Suppressor macrophage (primary cell): ENCODE measurements at regions not wholly inside any gene's neighbourhood (a gene's known extent, or its start where the extent isn't known, plus 50 kb on each side); places are given as distances from the start of the nearest gene placed in this dataset.
A peak's percentile ranks its signal among the peaks of the same experiment; 100 is the strongest.
"Not testable (repeated sequence)": the region's sequence is repeated elsewhere in the genome, so short reads cannot be mapped to it uniquely, and the experiment has no call there.

Source experiments
- DNase-seq, 4 experiments: peaks; one replicate each; pipeline ENCODE4 v3.0.0-alpha.2; 2020 to 2022

DNA sequence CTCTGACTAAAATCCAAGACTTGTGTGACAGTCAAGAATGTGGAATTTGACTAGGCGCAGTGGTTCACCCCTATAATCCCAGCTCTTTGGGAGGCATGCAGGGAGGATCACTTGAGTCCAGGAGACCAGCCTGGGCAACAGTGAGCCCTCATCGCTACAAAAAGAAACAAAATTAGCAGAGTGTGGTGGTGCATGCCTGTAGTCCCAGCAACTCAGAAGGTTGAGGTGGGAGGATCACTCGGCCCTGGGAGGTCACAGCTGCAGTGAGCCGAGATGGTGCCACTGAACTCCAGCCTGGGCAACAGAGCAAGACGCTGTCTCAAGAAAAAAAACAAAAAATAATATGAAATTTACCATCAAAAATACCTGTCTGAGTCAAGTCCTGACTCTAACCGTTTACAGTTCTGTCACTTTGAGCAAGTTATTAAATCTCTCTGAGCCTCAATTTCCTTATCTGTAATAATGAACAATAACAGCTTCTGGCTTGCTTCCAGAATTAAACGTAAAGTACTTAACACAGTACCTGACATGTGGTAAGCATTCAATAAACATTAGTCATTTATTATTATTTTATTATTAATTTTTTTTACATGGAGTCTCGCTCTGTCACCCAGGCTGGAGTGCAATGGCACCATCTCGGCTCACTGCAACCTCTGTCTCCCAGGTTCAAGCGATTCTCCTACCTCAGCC lies 204.6 kb upstream of the TSC22D1 start:
- DNase-seq, result no peak

DNA sequence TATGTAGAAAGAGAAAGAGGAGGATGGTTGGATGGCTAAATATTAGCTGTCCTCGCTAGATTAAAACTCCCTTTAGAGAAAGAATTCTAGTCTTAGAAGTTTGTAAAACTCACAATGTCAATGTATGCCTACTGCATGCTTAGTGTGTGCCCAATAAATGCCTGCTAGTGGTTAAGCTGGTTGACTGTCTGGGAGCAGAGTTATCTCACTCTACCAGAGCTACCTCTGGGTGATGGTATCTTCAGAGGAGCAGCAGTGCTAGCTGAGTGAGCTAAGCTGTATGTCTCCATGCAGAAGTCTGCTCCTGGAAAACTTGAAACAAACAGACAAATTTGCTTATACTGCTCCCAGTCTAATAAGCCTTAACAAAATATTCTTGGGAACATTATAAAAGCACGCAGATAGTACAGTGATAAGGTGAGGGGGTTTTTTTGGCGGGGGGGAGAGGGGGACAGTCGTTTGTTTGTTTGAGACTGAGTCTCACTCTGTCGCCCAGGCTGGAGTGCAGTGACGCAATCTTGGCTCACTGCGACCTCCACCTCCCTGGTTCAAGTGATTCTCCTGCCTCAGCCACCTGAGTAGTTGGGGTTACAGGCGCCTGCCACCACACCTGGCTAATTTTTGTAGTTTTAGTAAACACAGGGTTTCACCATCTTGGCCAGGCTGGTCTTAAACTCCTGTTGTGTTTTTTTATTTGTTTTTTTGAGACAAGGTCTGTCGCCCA lies 202.8 kb upstream of the TSC22D1 start:
- no peak for DNase-seq

DNA sequence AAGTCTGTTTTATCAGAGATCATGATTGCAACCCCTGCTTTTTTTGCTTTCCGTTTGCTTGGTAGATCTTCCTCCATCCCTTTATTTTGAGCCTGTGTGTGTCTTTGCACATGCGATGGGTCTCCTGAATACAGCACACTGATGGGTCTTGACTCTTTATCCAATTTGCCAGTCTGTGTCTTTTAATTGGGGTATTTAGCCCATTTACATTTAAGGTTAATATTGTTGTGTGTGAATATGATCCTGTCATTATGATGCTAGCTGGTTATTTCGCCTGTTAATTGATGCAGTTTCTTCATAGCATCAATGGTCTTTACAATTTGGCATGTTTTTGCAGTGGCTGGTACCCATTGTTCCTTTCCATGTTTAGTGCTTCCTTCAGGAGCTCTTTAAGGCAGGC lies 199.2 kb upstream of the TSC22D1 start:
- not testable (repeated sequence) for DNase-seq

DNA sequence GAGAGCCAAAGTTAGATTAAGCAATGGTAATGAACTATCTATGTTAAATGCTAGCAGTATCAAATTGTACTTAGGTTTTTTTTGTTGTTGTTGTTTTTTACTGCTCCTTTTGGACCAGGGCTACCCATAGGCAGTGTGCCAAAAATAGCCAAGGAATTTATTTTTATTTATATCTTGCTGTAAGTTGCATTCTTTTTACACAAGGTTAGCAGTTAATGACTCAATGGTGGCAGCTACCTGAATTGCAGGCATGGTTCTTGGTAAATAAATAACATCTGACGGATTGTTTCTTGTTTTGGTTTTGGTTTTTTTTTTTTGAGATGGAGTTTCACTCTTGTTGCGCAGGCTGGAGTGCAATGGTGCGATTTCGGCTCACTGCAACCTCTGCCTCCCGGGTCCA lies 194.8 kb upstream of the TSC22D1 start:
- no peak for DNase-seq

DNA sequence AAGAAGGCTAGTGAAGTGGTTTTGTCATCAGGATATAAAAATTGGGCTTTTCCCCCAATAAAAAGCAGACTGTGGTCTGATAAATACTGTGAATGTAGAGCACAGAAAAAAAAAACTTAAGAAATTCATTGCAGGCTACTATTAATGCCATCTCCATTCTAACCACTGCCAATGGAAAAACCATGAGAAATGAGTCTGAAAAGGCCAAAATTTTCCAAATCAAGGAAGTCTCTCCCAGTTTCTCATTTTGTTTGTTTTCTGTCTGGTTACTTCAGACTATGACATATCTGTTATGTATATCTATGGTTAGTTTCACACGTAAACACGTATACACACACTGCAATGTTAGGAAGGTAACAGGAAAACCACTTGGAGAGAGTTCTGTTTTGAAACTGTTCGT lies 193.6 kb upstream of the TSC22D1 start:
- DNase-seq, result peak in 2 of 4 experiments; percentile 13 to 51

DNA sequence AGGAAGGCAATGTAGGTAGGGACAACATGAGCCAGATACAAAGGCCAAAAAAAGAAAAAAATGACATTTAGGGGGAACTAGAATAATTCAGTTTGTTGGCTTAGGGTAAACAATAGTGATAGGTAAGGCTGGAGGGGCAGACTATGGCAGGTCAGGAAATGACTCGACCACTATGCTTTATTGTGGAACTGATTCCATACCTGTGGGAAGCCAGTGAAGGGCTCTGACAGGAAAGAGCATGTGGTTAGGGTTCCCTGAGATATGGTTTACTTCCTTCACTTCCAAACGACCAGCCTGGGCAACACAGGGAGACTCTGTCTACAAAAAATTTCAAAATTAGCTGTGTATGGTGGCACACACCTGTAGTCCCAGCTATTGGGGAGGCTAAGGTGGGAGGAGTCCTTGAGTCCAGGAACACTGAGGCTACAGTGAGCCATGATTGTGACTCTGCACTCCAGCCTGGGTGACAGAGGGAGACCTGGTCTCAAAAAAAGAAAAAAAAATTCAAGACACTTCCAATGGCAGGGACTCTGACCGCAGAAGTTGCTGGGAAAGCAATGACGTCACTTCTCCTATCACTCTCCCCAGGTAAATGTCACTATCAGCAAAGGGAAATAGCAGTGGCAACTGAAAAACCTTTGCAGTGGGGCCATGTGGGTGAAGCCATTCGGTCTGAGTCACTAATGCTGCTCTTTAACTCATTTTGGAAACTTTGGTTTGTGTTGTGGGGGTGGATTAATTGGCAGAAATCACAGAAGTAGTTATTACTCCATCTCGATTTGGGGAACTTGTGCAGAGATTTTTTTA lies 192.8 kb upstream of the TSC22D1 start:
- peak; percentile 72 to 93 (median 83) for DNase-seq

DNA sequence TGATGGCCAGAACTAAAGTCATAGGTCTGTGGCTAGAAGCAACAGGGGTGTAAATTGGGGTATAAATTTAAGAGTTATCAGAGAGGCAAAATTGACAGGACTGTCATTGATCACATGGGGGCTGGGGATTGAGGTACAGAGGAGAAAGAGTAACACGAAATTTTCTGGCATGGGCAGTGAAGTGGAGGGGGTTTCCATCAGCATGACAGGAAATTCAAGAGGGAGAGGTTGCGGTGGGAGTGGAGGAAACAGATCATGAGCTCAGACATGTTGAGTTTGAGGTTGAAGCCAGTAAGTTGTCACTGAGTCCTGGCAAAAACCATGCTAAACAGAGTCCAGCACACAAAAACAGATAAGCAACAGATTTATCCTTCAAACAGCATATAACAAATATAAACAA lies 192.1 kb upstream of the TSC22D1 start:
- peak; percentile 38 to 62 (median 60) for DNase-seq

DNA sequence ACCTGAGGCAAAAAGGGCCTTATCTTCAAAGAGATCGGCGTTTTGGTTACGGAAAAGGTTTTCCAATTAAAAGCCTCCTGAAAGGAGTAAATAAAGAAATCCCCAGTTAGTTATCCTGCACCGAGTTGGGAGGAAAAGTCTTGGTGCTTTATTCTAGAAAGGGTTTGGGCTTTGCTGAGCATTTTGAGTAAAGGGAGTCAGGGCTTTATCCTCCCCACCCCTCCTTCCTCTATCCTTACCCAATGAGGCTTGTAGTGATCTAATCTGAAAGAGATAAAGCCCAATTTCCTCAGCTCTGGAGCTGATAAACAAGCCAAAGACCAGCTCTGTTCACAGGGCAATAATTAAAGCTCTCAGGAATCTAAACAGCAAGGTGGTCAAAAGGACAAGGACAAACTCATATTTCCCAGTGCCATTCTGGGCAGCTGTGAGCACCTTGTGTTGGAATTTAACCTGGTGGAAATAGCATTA lies 188.9 kb upstream of the TSC22D1 start:
- no peak for DNase-seq

DNA sequence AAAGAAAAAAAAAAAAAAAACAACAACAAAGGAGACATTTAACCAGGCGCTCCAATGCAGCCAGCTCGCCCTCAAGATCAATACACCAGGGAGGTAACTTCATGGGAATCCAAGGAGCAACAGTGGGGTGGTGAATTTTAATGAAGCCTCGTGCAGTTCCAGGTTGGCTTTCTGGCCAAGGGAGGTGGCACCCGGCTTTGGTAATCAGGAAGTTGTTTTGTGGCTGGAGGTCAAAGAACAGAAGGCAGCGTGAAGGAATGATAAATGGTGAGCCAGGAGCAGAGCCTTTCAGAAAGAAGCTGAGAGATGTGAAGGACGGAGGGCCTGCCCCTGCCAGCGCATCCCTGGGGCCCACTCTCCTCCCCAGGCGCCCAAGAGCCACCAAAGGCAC lies 188.2 kb upstream of the TSC22D1 start:
- peak; percentile 33 to 57 (median 50) for DNase-seq

DNA sequence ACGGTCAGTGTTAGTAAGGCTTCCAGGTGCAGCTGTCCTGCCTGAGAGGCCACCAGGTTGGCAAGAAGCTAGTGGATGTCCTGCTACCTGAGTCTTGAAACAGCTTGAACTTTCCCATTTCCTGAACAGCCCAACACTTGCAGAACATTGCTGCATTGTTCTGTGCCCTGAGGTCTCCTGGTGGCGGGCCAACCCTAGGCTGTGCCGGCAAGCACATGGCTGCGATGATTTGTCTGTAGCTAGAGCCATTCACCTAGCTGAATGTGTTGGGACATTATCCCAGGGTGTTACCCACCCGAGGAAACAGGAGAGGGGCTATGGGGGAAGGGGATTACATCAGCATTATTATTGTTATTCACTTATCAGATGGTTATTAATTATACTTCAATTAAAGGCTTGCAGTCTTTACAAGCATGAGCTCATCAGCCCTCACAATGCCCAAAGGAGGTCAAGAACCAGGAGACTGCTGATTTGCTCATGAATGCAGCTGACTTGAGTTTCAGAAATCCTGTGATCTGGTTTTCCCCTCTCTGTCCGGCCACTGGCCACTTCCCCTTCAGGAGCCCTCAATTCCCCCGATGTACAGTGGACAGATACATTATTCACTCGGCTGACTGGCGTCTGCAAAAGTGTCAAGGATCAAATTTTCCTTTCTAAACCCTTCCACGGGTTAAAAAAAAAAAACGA lies 187.6 kb upstream of the TSC22D1 start:
- DNase-seq, result peak; percentile 79 to 91 (median 89)

DNA sequence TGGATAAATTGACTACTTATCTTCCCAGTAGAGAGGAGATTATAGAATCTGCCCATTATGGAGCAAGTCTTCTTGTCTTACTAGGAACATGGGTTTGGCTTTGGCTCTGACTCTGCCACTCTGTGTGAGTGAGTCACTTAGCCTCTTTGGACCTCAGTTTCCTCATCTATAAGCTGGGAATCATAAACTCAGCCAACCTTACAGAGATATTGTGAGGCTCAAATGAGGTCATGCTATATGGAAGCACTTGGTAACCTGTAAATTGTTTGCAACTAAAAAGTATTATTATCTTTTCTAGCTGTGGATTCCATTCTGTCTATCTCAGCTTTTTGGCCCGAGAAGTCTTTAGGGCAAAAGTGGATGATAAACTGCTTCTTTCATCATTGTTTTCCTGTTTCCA lies 186.8 kb upstream of the TSC22D1 start:
- DNase-seq, result peak in 3 of 4 experiments; percentile 39 to 62 (median 43)

DNA sequence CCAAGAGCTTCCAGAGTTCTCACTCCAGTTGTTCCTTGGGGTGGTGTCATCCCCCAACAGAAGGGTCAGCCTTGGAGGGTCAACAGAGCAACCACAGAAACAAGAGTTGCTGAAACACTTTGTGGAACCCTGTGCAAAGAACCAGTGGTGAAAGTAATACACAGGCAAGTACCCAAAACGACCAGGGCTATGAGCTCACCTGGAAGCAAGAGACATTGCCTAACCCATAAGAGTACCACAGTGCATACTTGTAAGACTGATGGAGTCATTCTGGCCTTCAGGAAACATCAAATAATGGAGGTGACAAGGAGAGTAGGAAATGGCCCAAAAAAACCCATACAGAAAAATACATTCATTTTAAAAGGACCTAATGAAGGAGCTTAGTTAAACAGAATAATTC lies 184.3 kb upstream of the TSC22D1 start:
- DNase-seq, result no peak

DNA sequence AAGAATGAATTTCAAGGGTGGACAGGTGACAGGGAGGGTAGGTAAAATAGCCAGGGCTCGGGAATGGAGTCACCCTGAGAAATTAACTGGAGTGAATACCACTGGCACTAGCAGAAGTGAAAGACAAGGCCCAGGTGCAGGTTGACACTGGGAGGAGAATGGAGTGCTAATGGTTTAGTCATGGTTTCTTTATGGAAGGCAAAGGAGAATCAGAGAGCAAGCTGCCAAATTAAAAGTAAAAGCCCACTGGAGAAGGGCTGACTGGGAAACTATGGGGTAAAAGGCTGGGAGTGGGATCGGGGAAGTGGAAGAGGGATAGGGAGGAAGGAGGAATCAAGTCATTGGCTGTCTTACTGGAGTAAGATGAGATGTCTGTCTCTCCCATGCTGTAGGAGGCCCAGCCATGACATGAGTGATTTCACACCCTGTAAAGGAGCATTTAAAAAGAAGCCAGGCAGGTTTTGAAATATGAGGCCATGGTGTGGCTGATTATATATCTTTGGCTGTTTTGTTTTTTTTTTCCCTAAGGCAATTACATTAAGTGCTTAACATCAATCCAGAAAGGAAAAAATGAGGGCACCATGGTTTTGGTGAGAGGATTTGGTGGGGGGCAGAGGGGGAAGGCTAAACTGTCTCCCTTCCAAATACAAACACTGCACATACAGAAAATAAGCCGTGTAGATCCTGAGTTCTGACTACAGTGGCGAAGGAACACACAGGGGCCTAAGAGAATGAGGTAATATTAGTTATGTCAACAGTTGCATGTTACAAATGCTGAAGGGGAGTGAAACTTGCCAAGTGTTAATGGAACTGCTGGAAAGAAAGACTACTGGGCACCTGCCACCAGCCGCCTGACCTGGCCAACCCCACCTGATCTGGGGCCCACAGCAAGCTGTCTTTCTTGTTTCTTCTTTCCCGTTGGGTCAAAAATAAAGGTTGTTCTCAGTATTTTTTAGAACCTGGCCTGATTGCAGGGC lies 183.5 kb upstream of the TSC22D1 start:
- no peak for DNase-seq

DNA sequence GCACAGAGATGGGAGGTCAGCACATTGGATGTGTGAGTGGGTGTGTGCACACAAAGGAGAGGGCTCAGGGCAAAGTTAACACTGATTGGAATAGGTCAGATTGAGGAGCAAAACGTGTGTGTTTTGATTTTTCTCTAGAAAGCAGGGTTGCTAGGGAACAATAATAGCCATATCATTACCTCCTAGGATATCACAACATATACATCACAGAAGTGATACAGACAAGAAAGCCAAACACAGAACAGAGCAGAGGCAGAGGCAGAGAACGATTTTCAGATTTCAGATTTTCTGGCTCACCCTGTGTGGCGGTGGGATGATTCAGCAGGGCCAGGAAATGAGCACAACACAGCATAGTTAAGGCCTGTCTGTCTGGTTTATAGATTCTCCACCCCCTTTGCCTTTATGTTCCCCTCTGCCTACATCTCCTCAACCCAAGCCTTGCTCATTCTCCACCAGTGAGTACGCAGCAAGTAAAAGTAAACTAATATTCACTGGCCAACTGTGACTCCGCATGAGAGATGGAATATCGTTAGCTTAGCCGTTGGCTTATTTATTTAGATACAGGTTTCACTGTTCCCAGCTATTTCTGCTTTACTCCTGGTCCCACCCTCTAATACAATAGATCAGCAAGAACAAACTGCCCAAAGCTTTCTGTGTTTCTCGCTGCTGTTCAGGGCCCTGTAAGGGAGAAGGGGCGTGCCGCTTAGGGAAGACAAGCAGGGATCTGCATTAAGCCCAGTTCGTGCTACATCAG lies 182.7 kb upstream of the TSC22D1 start:
- DNase-seq, result peak; percentile 25 to 66 (median 48)

DNA sequence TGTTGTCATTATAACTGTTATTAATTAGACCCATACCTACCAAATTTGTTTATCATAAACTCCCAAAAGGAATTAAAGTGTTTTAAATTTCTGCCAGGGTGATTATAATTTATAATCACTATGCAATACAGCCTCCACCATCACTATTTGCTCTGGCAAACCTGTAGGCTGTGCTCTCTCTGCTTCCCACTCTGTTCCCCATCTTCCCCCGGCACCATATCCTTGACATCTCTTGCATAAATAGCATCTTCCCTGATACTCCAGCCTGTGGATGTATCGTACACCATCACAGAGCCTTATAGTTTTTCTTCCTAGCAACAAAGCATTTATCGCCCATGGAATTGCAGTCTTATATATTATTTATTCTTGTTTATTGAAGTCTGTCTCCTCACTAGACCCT lies 181.5 kb upstream of the TSC22D1 start:
- no peak for DNase-seq

DNA sequence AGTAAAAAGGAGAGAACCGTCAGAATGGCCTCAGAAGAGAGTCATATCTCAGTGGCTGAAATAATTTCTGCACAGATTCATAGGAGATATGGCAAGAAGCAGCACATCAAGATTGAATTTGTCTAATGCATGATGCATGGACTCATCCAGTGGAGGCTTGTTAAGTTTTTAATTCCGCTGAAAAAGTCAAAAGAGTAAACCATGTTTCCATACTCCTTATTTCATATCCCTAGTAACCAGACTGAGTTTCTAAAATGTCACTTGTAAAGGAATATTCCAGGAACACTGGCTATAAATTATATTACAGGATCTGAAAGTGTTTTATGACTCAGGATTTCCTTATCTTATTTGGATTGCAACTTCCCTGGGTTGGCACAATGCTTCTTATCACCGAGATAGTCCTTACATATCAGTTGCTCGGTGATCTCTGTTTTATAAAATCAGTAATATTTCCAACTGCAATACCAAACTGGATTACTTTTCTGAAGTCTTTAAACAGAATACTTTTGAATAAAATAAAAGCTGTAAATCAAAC lies 180.2 kb upstream of the TSC22D1 start:
- no peak for DNase-seq

DNA sequence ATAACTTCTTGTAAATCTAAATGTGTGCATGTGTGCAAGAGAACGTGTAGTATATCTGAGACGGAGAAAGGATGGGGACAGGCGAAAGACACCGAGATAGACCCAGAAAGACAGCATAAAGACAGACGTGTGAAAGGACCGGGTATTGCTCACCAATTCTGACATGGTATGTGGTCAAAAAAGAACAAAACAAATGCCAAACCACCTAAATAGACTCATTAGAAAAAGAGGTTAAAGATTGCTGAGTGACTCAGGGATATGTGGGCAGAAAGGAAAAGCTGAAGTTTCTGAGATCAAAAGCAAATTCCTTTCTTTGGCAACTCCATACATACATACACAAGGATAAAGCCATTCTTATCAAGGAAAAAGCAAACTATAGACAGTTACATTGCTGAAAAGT lies 179.7 kb upstream of the TSC22D1 start:
- DNase-seq, result peak in 2 of 4 experiments; percentile 45 to 57

DNA sequence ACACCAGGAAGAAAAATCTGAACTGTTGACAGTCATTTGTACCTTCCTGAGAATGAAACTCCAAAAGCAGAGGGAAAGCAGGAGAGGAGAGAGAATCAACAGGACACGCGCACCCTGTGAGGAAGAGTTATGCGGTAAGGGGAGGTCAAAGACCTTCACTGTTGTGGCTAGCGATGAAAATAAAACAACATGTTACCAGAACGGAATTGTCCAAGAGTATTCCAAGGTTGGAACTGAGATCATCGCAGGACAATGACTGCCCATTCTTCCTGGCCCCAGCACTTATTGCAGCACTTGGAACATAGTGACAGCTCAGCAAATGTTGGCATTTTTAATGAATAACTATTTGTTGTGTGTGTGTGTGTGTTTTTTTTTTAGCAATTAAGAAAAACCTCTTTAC lies 176.0 kb upstream of the TSC22D1 start:
- DNase-seq, result no peak

DNA sequence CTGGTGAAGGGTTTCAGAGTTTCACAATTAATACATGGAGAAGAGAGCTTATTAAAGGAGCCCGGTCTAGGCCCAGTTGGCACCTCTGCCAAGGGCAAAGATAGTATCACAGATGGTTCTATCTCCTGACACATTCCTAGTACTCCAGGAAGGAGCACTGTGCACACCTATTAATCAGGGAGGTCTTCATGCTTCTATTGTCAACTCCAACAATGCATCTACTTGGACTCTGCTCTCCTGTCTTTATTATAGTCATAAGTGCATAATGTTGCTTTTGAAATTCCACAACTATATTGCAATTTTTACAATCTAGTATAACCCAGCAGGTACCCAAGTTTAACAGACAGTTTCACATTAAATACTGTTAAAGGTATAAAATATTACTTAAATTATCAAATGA lies 174.5 kb upstream of the TSC22D1 start:
- no peak for DNase-seq

DNA sequence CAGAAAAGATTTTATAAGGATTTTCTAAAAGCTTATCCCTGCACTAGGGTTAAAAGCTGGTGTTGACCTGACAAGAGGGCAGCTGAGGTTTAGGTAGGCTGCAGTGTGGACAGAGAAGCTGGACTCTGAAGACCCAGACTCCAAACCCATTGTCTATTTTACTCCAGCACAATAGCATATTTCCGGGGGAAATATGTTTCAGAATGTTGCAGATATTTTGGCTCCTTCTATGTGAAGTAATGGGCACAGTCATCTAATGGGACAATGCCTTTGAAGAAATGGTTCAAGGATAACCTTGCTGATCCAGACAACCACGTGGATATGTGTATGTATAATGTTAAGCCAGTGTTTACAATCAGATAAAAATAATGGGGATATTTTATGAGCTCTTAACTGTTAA lies 173.8 kb upstream of the TSC22D1 start:
- DNase-seq, result no peak
